RWPE2 (cell line): ENCODE measurements at regions not wholly inside any gene's neighbourhood (a gene's known extent, or its start where the extent isn't known, plus 50 kb on each side); places are given as distances from the start of the nearest gene placed in this dataset.
A peak's percentile ranks its signal among the peaks of the same experiment; 100 is the strongest.

ENCODE experiments used
- ATAC-seq: fragments of 200-7000 bp; cut with Tn5 transposase; 3 replicates; pipeline ENCODE4 v1.9.1; 2021; ENCODE audit warnings: low read depth
- DNase-seq: peaks from one replicate; pipeline ENCODE4 v3.0.0-alpha.2; 2020; ENCODE audit warnings: low spot score
- H3K27ac ChIP-seq: fragments of 450-650 bp; 2 replicates; pipeline ENCODE4 v1.5.1; 2017; ENCODE audit warnings: mild to moderate bottlenecking; ENCODE audit not compliant: poor library complexity, severe bottlenecking
- H3K27me3 ChIP-seq: fragments of 250-450 bp; sonication (Bioruptor Pico); 2 replicates; pipeline ENCODE4 v1.5.1; 2021; ENCODE audit warnings: mild to moderate bottlenecking, moderate library complexity; ENCODE audit not compliant: insufficient read depth, poor library complexity, severe bottlenecking
- H3K36me3 ChIP-seq: fragments of 250-450 bp; sonication (Bioruptor Pico); 2 replicates; pipeline ENCODE4 v1.5.1; 2020; ENCODE audit warnings: low read depth, mild to moderate bottlenecking, moderate library complexity
- H3K4me1 ChIP-seq: fragments of 250-450 bp; sonication (Bioruptor Pico); 2 replicates; pipeline ENCODE4 v1.5.1; 2021; ENCODE audit warnings: mild to moderate bottlenecking, moderate library complexity; ENCODE audit not compliant: insufficient read depth, poor library complexity, severe bottlenecking
- H3K4me3 ChIP-seq: fragments of 250-450 bp; sonication (Bioruptor Pico); 2 replicates; pipeline ENCODE4 v1.5.1; 2021; ENCODE audit warnings: mild to moderate bottlenecking, moderate library complexity; ENCODE audit not compliant: severe bottlenecking
- H3K9me3 ChIP-seq: fragments of 250-450 bp; sonication (Bioruptor Pico); 2 replicates; pipeline ENCODE4 v1.5.1; 2021; ENCODE audit warnings: mild to moderate bottlenecking, moderate library complexity; ENCODE audit not compliant: severe bottlenecking
- TF ChIP-seq, protein P1 (sequence below): fragments of 450-650 bp; IDR thresholded peaks from one replicate; pipeline ENCODE4 v1.5.1; 2017; ENCODE audit warnings: mild to moderate bottlenecking, moderate library complexity; ENCODE audit not compliant: poor library complexity, severe bottlenecking

- Histone ChIP-seq H3K4me3 (no peak overlapping the region), H3K27ac (no peak overlapping the region), H3K36me3 (no peaks in the 10 kb centered on the region), H3K4me1 (no peaks in the 10 kb centered on the region), H3K27me3 (no peaks in the 10 kb centered on the region), H3K9me3 (no peaks in the 10 kb centered on the region)
- DNase-seq (no peak), ATAC-seq (no peak)
- TF ChIP-seq, protein P1, sequence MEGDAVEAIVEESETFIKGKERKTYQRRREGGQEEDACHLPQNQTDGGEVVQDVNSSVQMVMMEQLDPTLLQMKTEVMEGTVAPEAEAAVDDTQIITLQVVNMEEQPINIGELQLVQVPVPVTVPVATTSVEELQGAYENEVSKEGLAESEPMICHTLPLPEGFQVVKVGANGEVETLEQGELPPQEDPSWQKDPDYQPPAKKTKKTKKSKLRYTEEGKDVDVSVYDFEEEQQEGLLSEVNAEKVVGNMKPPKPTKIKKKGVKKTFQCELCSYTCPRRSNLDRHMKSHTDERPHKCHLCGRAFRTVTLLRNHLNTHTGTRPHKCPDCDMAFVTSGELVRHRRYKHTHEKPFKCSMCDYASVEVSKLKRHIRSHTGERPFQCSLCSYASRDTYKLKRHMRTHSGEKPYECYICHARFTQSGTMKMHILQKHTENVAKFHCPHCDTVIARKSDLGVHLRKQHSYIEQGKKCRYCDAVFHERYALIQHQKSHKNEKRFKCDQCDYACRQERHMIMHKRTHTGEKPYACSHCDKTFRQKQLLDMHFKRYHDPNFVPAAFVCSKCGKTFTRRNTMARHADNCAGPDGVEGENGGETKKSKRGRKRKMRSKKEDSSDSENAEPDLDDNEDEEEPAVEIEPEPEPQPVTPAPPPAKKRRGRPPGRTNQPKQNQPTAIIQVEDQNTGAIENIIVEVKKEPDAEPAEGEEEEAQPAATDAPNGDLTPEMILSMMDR = no peak
Measured at GRCh38 chr11:104361975-104362374, 198.0 kb upstream of the PDGFD start.

DNA sequence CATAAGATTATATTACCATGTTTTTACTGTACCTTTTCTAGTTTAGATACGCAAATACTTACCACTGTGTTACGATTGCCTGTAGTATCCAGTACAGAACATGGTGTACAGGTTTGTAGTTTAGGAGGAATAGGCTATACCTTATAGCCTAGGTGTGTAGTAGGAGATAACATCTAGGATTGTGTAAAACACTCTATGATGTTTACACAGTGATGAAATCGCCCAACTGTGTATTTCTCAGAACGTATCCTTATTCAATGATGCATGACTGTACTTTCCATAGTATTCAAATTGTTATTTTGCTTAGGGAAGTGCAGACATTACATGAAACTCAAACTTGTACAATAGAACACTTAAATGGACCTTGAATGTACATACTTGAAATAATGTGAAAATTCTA, 188.1 kb upstream of the PDGFD start:
- DNase-seq (no peak), ATAC-seq (peak; percentile 89)
- TF ChIP-seq, protein P1 = no peak
- Histone ChIP-seq H3K36me3 (no peaks in the 10 kb centered on the region), H3K4me1 (no peaks in the 10 kb centered on the region), H3K4me3 (no peak overlapping the region), H3K27me3 (no peaks in the 10 kb centered on the region), H3K9me3 (no peaks in the 10 kb centered on the region), H3K27ac (no peak overlapping the region)

GRCh38 chr11:104343578-104343977, 179.6 kb upstream of the PDGFD start:
- Histone ChIP-seq H3K27me3 (no peaks in the 10 kb centered on the region), H3K36me3 (no peaks in the 10 kb centered on the region), H3K27ac (no peak overlapping the region), H3K9me3 (no peaks in the 10 kb centered on the region), H3K4me3 (no peak overlapping the region), H3K4me1 (no peaks in the 10 kb centered on the region)
- TF ChIP-seq, protein P1 = peak; percentile 33
- ATAC-seq = no peak
- no peak for DNase-seq

GRCh38 chr11:104340590-104340989, 176.6 kb upstream of the PDGFD start:
- TF ChIP-seq, protein P1 = no peak
- H3K9me3 ChIP-seq = no peaks in the 10 kb centered on the region
- no peak for ATAC-seq
- H3K36me3 ChIP-seq = no peaks in the 10 kb centered on the region
- H3K27me3 ChIP-seq = no peaks in the 10 kb centered on the region
- no peak overlapping the region for H3K27ac ChIP-seq
- H3K4me1 ChIP-seq = peaks cover 8% of the 10 kb centered on the region
- H3K4me3 ChIP-seq = no peak overlapping the region
- no peak for DNase-seq

GRCh38 chr11:104339380-104339831, 175.5 kb upstream of the PDGFD start:
- DNase-seq (no peak), ATAC-seq (no peak)
- Histone ChIP-seq H3K4me1 (peaks cover 8% of the 10 kb centered on the region), H3K4me3 (no peak overlapping the region), H3K9me3 (no peaks in the 10 kb centered on the region), H3K27ac (no peak overlapping the region), H3K36me3 (no peaks in the 10 kb centered on the region), H3K27me3 (no peaks in the 10 kb centered on the region)
- TF ChIP-seq, protein P1 = no peak
